ENCODE measurements at regions not wholly inside any gene's neighbourhood (a gene's known extent, or its start where the extent isn't known, plus 50 kb on each side); places are given as distances from the start of the nearest gene placed in this dataset.

DNA sequence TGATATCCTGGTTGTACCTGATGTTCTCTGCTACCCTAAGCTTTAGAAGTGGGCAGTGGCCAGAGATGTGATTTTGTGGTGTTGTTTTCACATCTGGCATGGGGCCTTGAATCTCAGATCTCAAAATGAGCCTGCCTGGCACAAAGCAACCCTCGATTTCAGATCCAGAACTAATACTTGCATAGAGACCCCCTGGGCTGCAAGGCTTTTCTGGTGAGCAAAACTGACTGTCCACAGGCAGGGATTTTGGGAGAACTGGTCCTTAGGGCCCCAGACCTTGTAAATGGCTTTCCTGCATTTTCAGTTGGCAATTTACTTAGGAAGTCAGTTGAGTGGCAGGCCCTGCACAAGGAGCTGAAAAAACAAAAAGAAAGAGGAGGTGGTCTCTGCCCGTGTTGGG lies 265.3 kb downstream of the MYCN start:
- TF ChIP-seq, protein P1, sequence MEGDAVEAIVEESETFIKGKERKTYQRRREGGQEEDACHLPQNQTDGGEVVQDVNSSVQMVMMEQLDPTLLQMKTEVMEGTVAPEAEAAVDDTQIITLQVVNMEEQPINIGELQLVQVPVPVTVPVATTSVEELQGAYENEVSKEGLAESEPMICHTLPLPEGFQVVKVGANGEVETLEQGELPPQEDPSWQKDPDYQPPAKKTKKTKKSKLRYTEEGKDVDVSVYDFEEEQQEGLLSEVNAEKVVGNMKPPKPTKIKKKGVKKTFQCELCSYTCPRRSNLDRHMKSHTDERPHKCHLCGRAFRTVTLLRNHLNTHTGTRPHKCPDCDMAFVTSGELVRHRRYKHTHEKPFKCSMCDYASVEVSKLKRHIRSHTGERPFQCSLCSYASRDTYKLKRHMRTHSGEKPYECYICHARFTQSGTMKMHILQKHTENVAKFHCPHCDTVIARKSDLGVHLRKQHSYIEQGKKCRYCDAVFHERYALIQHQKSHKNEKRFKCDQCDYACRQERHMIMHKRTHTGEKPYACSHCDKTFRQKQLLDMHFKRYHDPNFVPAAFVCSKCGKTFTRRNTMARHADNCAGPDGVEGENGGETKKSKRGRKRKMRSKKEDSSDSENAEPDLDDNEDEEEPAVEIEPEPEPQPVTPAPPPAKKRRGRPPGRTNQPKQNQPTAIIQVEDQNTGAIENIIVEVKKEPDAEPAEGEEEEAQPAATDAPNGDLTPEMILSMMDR (IDR thresholded peaks at IDR 0.05) = no peak
- TF ChIP-seq POLR2A (IDR thresholded peaks at IDR 0.05) (no peak), POLR2AphosphoS5 (IDR thresholded peaks at IDR 0.05; ENCODE audit: insufficient read depth in 1 of 2, low read depth in 1 of 2) (no peak)
